ENCODE measurements at regions not wholly inside any gene's neighbourhood (a gene's known extent, or its start where the extent isn't known, plus 50 kb on each side); places are given as distances from the start of the nearest gene placed in this dataset.
"Not testable (repeated sequence)": the region's sequence is repeated elsewhere in the genome, so short reads cannot be mapped to it uniquely, and the experiment has no call there.

- DNase-seq (ENCODE audit: low spot score); FAIRE-seq: not testable (repeated sequence)
Observed at GRCh38 chr7:65069476-65069875, 63.0 kb upstream of the ERV3-1 start.

GRCh38 chr7:65062566-65062965 lies 56.1 kb upstream of the ERV3-1 start:
- not testable (repeated sequence) for FAIRE-seq

GRCh38 chr7:65059247-65059646 lies 52.8 kb upstream of the ERV3-1 start:
- not testable (repeated sequence) for FAIRE-seq; DNase-seq (ENCODE audit: low spot score)

More at GRCh38 chr7:65062566-65062965, 56.1 kb upstream of the ERV3-1 start:
- not testable (repeated sequence) for DNase-seq (ENCODE audit: low spot score)

Measured in urothelium cell line (cell line).